HepG2 (cell line): ENCODE measurements at regions not wholly inside any gene's neighbourhood (a gene's known extent, or its start where the extent isn't known, plus 50 kb on each side); places are given as distances from the start of the nearest gene placed in this dataset.

Experiments used
- ATAC-seq: fragments of 200-7000 bp; cut with Tn5 transposase; 3 replicates; pipeline ENCODE4 v1.9.1; 2020; ENCODE audit warnings: mild to moderate bottlenecking, moderate library complexity
- BruUV-seq: library from RNA; stranded (reverse); fragments of 400-500 nt; replicated peaks from 2 replicates; lab custom pipeline; 2021; lab: Mats Ljungman, UMichigan
- CTCF ChIA-PET: fragments of 300-600 bp; formaldehyde crosslinking; extraction: SDS; loops from one replicate; lab custom pipeline; 2021; ENCODE audit warnings: low total read pairs, inconsistent platforms, low intra/inter-chr PET ratio; lab: Yijun Ruan, JAX
- POLR2A ChIA-PET: fragments of 350-600 bp; sonication (Branson Sonifier 250); formaldehyde crosslinking; loops from one replicate; lab custom pipeline; 2020; ENCODE audit warnings: antibody characterized with exemption, inconsistent platforms; lab: Yijun Ruan, JAX
- DNase-seq: peaks from one replicate; pipeline ENCODE4 v3.0.0-alpha.2; 2015; ENCODE audit warnings: low spot score
- FAIRE-seq: peaks from 3 replicates; lab custom pipeline; 2011; peaks lifted over from hg19 to GRCh38; lab: Jason Lieb, UNC
- H2AFZ ChIP-seq: one replicate; pipeline ENCODE4 v1.6.1; 2011; ENCODE audit warnings: low read length, inconsistent platforms
- H3K27ac ChIP-seq: fragments of 300-600 bp; 3 replicates; pipeline ENCODE4 v1.8.0; 2011; ENCODE audit warnings: mixed run types, mild to moderate bottlenecking, mixed read lengths, low read length, inconsistent platforms; ENCODE audit not compliant: insufficient read depth; ENCODE audit errors: extremely low read length
- H3K27me3 ChIP-seq, 2 experiments: fragments of 200-600 bp in 1 of 2; 2 replicates in 1 of 2; 3 replicates in 1 of 2; pipeline versions ENCODE4 v1.6.0 to v1.8.0; 2011; ENCODE audit warnings: low read length in 2 of 2, mild to moderate bottlenecking in 2 of 2, moderate library complexity in 2 of 2, inconsistent platforms in 1 of 2; ENCODE audit not compliant: insufficient read depth in 2 of 2, control insufficient read depth in 1 of 2
- H3K36me3 ChIP-seq, 2 experiments: fragments of 200-600 bp in 1 of 2; replicated peaks in 1 of 2; 2 replicates in 1 of 2; 3 replicates in 1 of 2; pipeline versions ENCODE4 v1.5.1 to v1.8.0; 2011; ENCODE audit warnings: low read length in 2 of 2, inconsistent platforms in 1 of 2; ENCODE audit not compliant: insufficient read depth in 2 of 2, control insufficient read depth in 1 of 2
- H3K4me1 ChIP-seq: 2 replicates; pipeline ENCODE4 v1.5.1; 2012; ENCODE audit warnings: low read length, inconsistent platforms; ENCODE audit not compliant: insufficient read depth
- H3K4me2 ChIP-seq: 2 replicates; pipeline ENCODE4 v1.6.0; 2011; ENCODE audit warnings: low read depth, low read length, inconsistent platforms
- H3K4me3 ChIP-seq, 3 experiments: fragments of 200-600 bp in 1 of 3; sonication (generic), shearing (Covaris generic) in 1 of 3; replicated peaks in 1 of 3; 2 replicates each; pipeline ENCODE4 v1.5.1; 2011 to 2016; ENCODE audit warnings: low read length in 3 of 3, inconsistent platforms in 2 of 3, low read depth in 2 of 3, mild to moderate bottlenecking in 2 of 3, control low read depth in 1 of 3, mixed read lengths in 1 of 3; ENCODE audit not compliant: insufficient read depth in 1 of 3
- H3K79me2 ChIP-seq: one replicate; pipeline ENCODE4 v1.6.1; 2011; ENCODE audit warnings: low read length, inconsistent platforms; ENCODE audit not compliant: insufficient read depth
- H3K9ac ChIP-seq: 2 replicates; pipeline ENCODE4 v1.6.0; 2011; ENCODE audit warnings: mild to moderate bottlenecking, low read depth, low read length, inconsistent platforms; ENCODE audit not compliant: insufficient read depth
- H3K9me3 ChIP-seq: 2 replicates; pipeline ENCODE4 v1.5.1; 2012; ENCODE audit warnings: mild to moderate bottlenecking, low read length
- H4K20me1 ChIP-seq: 2 replicates; pipeline ENCODE4 v1.6.0; 2011; ENCODE audit warnings: inconsistent platforms, mild to moderate bottlenecking, low read length, moderate library complexity; ENCODE audit not compliant: insufficient read depth
- ARID2 ChIP-seq: sonication (generic); formaldehyde crosslinking; IDR thresholded peaks from 2 replicates; pipeline ENCODE4 v1.8.1; 2022; ENCODE audit warnings: mild to moderate bottlenecking, missing genetic modification reagents, borderline replicate concordance
- CENPX ChIP-seq: sonication (generic); formaldehyde crosslinking; IDR thresholded peaks from 2 replicates; pipeline ENCODE4 v1.9.0; 2021; ENCODE audit warnings: mild to moderate bottlenecking, missing genetic modification reagents, moderate library complexity
- GRHL1 ChIP-seq: sonication (generic); formaldehyde crosslinking; conservative IDR thresholded peaks from 2 replicates; pipeline ENCODE4 v1.8.0; 2022; ENCODE audit warnings: missing genetic modification reagents
- PHB2 ChIP-seq: fragments of 450-650 bp; IDR thresholded peaks from 2 replicates; pipeline ENCODE4 v1.6.1; 2018; ENCODE audit not compliant: partially characterized antibody
- WIZ ChIP-seq: sonication (generic); formaldehyde crosslinking; IDR thresholded peaks from 2 replicates; pipeline ENCODE4 v1.5.1; 2020; ENCODE audit warnings: mild to moderate bottlenecking, missing genetic modification reagents
- ZBTB3 ChIP-seq: sonication (generic); formaldehyde crosslinking; IDR thresholded peaks from 2 replicates; pipeline ENCODE4 v1.4.0; 2020; ENCODE audit warnings: low read depth, mild to moderate bottlenecking, moderate library complexity, missing genetic modification reagents, borderline replicate concordance
- ZFP36L1 ChIP-seq: sonication (generic); formaldehyde crosslinking; IDR thresholded peaks from 2 replicates; pipeline ENCODE4 v1.8.0; 2022; ENCODE audit warnings: mild to moderate bottlenecking, missing genetic modification reagents, moderate library complexity
- ZFP90 ChIP-seq: sonication (generic); formaldehyde crosslinking; IDR thresholded peaks from 2 replicates; pipeline ENCODE4 v1.8.0; 2022; ENCODE audit warnings: missing genetic modification reagents, mild to moderate bottlenecking, inconsistent platforms, borderline replicate concordance
- ZNF550 ChIP-seq: sonication (generic); formaldehyde crosslinking; IDR thresholded peaks from 2 replicates; pipeline ENCODE4 v1.4.0; 2020; ENCODE audit warnings: mild to moderate bottlenecking, missing genetic modification reagents, borderline replicate concordance
- ZNF563 ChIP-seq: sonication (generic); formaldehyde crosslinking; IDR thresholded peaks from 2 replicates; pipeline ENCODE4 v1.8.0; 2022; ENCODE audit warnings: mild to moderate bottlenecking, moderate library complexity, missing genetic modification reagents
- WGBS: methylation state at CpG from one replicate; pipeline ENCODE4 v1.1.6; 2017; ENCODE audit warnings: low lambda C conversion rate; 5-methylcytosine and 5-hydroxymethylcytosine counted together
- in situ Hi-C: cut with HindIII; loops from 2 replicates; pipeline ENCODE4 v1.10.0; 2017; ENCODE audit warnings: low pct_unique_long_range_greater_than_20kb; ENCODE audit not compliant: extremely low pct_ligation_motif_present
- intact Hi-C: fragments of 100-400 bp; cut with micrococcal nuclease; formaldehyde crosslinking; loops from one replicate; pipeline ENCODE4 v1.10.0; 2022; ENCODE audit not compliant: unreplicated experiment
- TF ChIP-seq, protein P1 (sequence below): sonication (generic); formaldehyde crosslinking; IDR thresholded peaks from 2 replicates; pipeline ENCODE4 v1.9.0; 2021; ENCODE audit warnings: mild to moderate bottlenecking, missing genetic modification reagents
- TF ChIP-seq, protein P2 (sequence below): sonication (generic); formaldehyde crosslinking; IDR thresholded peaks from 2 replicates; pipeline ENCODE4 v1.4.0; 2020; ENCODE audit warnings: missing genetic modification reagents

GRCh38 chr16:9630119-9630518 lies 538.7 kb downstream of the HAPSTR1 start (continued):
- TF ChIP-seq, protein P1, sequence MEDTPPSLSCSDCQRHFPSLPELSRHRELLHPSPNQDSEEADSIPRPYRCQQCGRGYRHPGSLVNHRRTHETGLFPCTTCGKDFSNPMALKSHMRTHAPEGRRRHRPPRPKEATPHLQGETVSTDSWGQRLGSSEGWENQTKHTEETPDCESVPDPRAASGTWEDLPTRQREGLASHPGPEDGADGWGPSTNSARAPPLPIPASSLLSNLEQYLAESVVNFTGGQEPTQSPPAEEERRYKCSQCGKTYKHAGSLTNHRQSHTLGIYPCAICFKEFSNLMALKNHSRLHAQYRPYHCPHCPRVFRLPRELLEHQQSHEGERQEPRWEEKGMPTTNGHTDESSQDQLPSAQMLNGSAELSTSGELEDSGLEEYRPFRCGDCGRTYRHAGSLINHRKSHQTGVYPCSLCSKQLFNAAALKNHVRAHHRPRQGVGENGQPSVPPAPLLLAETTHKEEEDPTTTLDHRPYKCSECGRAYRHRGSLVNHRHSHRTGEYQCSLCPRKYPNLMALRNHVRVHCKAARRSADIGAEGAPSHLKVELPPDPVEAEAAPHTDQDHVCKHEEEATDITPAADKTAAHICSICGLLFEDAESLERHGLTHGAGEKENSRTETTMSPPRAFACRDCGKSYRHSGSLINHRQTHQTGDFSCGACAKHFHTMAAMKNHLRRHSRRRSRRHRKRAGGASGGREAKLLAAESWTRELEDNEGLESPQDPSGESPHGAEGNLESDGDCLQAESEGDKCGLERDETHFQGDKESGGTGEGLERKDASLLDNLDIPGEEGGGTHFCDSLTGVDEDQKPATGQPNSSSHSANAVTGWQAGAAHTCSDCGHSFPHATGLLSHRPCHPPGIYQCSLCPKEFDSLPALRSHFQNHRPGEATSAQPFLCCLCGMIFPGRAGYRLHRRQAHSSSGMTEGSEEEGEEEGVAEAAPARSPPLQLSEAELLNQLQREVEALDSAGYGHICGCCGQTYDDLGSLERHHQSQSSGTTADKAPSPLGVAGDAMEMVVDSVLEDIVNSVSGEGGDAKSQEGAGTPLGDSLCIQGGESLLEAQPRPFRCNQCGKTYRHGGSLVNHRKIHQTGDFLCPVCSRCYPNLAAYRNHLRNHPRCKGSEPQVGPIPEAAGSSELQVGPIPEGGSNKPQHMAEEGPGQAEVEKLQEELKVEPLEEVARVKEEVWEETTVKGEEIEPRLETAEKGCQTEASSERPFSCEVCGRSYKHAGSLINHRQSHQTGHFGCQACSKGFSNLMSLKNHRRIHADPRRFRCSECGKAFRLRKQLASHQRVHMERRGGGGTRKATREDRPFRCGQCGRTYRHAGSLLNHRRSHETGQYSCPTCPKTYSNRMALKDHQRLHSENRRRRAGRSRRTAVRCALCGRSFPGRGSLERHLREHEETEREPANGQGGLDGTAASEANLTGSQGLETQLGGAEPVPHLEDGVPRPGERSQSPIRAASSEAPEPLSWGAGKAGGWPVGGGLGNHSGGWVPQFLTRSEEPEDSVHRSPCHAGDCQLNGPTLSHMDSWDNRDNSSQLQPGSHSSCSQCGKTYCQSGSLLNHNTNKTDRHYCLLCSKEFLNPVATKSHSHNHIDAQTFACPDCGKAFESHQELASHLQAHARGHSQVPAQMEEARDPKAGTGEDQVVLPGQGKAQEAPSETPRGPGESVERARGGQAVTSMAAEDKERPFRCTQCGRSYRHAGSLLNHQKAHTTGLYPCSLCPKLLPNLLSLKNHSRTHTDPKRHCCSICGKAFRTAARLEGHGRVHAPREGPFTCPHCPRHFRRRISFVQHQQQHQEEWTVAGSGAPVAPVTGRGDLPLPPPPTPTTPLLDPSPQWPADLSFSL (CRISPR knock-in tag), result no peak
- TF ChIP-seq ARID2 (no peak), ZFP90 (CRISPR knock-in tag) (no peak), PHB2 (no peak)

- Histone ChIP-seq H3K4me1 (no peaks in the 10 kb centered on the region), H4K20me1 (no peaks in the 10 kb centered on the region), H3K4me2 (no peak overlapping the region), H3K27me3 (peaks cover 2 to 7% of the 10 kb centered on the region in 2 experiments; a peak in 2 of 5 replicates), H3K9me3 (no peaks in the 10 kb centered on the region), H3K4me3 (no peak overlapping the region), H2AFZ (no peak overlapping the region), H3K9ac (no peak overlapping the region), H3K36me3 (no peaks in the 10 kb centered on the region), H3K27ac (no peak overlapping the region), H3K79me2 (no peaks in the 10 kb centered on the region)
- FAIRE-seq (no peak), DNase-seq (no peak), ATAC-seq (no peak)
- in situ Hi-C loops, result no loop called here
- ChIA-PET POLR2A (no interaction called here), CTCF (no interaction called here)
- no TSS peak for BruUV-seq
- intact Hi-C loops, result no loop called here
- TF ChIP-seq WIZ (CRISPR knock-in tag) (no peak), ZNF563 (no peak), GRHL1 (no peak), ZBTB3 (no peak), ZFP36L1 (CRISPR knock-in tag) (no peak), ZNF550 (no peak), CENPX (CRISPR knock-in tag) (no peak)
- TF ChIP-seq, protein P2, sequence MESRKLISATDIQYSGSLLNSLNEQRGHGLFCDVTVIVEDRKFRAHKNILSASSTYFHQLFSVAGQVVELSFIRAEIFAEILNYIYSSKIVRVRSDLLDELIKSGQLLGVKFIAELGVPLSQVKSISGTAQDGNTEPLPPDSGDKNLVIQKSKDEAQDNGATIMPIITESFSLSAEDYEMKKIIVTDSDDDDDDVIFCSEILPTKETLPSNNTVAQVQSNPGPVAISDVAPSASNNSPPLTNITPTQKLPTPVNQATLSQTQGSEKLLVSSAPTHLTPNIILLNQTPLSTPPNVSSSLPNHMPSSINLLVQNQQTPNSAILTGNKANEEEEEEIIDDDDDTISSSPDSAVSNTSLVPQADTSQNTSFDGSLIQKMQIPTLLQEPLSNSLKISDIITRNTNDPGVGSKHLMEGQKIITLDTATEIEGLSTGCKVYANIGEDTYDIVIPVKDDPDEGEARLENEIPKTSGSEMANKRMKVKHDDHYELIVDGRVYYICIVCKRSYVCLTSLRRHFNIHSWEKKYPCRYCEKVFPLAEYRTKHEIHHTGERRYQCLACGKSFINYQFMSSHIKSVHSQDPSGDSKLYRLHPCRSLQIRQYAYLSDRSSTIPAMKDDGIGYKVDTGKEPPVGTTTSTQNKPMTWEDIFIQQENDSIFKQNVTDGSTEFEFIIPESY, result no peak
- 0% methylated on average over 4 of the region's 4 CpGs for WGBS
Observed at GRCh38 chr16:9630985-9631384, 539.5 kb downstream of the HAPSTR1 start.
